ENCODE measurements at regions not wholly inside any gene's neighbourhood (a gene's known extent, or its start where the extent isn't known, plus 50 kb on each side); places are given as distances from the start of the nearest gene placed in this dataset.

GRCh38 chr4:56741595-56741994 is 60.5 kb upstream of the HOPX start:
- no peaks in the 10 kb centered on the region for H3K36me3 ChIP-seq (ENCODE audit: control insufficient read depth, insufficient read depth, low read length, severe bottlenecking)
- peaks cover 3% of the 10 kb centered on the region for H3K9me3 ChIP-seq (ENCODE audit: control insufficient read depth, low read length)
- H3K9ac ChIP-seq (ENCODE audit: low read length): no peak overlapping the region
- peaks cover 15% of the 10 kb centered on the region for H3K27me3 ChIP-seq (replicated peaks; ENCODE audit: control insufficient read depth, insufficient read depth, low read length)
- H3K4me1 ChIP-seq (ENCODE audit: control insufficient read depth, insufficient read depth, low read length): no peaks in the 10 kb centered on the region
- no peak for DNase-seq (ENCODE audit: low read depth)
- no peak overlapping the region for H3K4me3 ChIP-seq (ENCODE audit: low read length)

DNA sequence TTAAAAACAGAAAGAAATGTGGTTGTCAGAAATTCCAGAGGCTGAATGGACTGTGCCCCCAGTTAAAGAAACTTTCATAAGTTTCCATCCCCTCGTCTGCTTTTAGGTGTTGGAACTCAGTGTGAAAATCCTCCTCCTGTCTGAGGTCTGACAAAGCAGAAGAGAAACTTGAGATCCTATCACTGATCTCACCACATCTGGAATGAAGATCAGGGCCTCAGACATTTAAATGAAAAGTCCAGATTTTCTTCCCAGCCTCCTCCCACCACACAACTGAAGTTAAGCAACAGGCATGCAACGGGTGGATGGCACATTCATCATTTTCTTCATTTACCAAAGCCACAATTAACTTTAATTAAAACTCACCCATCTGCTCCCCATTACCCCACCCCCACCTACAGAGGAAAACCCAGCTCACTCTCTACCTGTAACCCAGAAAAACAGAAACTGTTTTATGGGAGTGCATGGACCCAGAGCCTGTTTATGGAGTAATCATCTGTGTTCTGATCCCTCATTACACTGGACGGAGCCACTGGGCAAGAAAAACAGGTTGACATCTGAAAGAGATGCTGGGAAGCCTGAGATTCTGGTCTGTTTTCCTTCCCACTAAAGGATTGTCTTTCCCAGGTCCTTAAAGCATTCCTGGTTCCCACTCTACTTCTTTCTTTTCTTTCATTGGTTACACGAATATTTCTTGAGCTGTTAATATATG is 58.1 kb upstream of the HOPX start:
- Histone ChIP-seq H3K27me3 (replicated peaks; ENCODE audit: control insufficient read depth, insufficient read depth, low read length) (peaks cover 15% of the 10 kb centered on the region), H3K4me1 (ENCODE audit: control insufficient read depth, insufficient read depth, low read length) (no peaks in the 10 kb centered on the region), H3K9ac (ENCODE audit: low read length) (no peak overlapping the region), H3K9me3 (ENCODE audit: control insufficient read depth, low read length) (peaks cover 3% of the 10 kb centered on the region), H3K4me3 (ENCODE audit: low read length) (no peak overlapping the region), H3K36me3 (ENCODE audit: control insufficient read depth, insufficient read depth, low read length, severe bottlenecking) (no peaks in the 10 kb centered on the region)
- DNase-seq (ENCODE audit: low read depth): peak; percentile 65

DNA sequence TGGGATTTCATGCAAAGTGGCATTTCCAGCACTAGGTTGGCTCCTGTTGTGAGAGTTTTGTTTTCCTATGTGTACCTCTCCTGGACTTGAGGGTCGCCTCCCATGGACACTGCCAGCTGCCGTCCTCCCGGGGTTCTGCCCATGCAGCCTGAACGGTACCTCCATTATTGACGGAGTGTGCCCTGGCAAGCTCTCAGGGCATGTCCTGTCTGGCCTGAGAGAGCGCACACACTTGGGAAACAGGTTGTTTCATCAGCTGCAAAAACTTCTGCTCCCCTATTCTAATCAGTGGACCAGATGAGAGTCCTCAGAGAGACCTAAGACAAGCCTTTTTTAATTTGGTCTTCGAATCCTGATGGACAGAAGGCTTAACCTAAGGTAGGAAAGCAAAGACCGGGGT is 56.6 kb upstream of the HOPX start:
- H3K9ac ChIP-seq (ENCODE audit: low read length): no peak overlapping the region
- DNase-seq (ENCODE audit: low read depth): no peak
- no peaks in the 10 kb centered on the region for H3K9me3 ChIP-seq (ENCODE audit: control insufficient read depth, low read length)
- no peaks in the 10 kb centered on the region for H3K36me3 ChIP-seq (ENCODE audit: control insufficient read depth, insufficient read depth, low read length, severe bottlenecking)
- H3K4me3 ChIP-seq (ENCODE audit: low read length): no peak overlapping the region
- H3K4me1 ChIP-seq (ENCODE audit: control insufficient read depth, insufficient read depth, low read length): no peaks in the 10 kb centered on the region
- H3K27me3 ChIP-seq (replicated peaks; ENCODE audit: control insufficient read depth, insufficient read depth, low read length): peaks cover 19% of the 10 kb centered on the region

DNA sequence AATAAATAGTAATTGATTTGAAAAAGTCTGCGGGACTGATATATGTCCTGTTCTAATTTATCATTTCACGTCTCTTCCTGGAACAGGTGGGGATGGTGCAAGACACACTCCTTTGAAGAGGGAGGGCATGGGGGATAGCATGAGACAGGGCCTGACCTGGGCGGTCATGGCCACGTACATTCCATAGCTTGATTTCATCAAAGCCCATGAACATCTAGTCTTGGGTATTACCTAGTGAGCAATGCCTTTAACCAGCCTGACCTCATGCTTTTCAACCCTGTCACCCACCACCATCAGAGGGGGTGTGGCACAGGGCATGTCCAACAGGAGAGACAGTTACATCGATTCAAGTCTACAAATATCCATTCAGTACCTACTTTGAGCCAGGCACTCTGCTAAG is 52.3 kb upstream of the HOPX start:
- peaks cover 20% of the 10 kb centered on the region for H3K27me3 ChIP-seq (replicated peaks; ENCODE audit: control insufficient read depth, insufficient read depth, low read length)
- H3K9ac ChIP-seq (ENCODE audit: low read length): no peak overlapping the region
- no peaks in the 10 kb centered on the region for H3K36me3 ChIP-seq (ENCODE audit: control insufficient read depth, insufficient read depth, low read length, severe bottlenecking)
- H3K9me3 ChIP-seq (ENCODE audit: control insufficient read depth, low read length): no peaks in the 10 kb centered on the region
- no peak for DNase-seq (ENCODE audit: low read depth)
- H3K4me3 ChIP-seq (ENCODE audit: low read length): no peak overlapping the region
- H3K4me1 ChIP-seq (ENCODE audit: control insufficient read depth, insufficient read depth, low read length): peaks cover 3% of the 10 kb centered on the region

- no peak for DNase-seq (ENCODE audit: low read depth)
- no peak overlapping the region for H3K9ac ChIP-seq (ENCODE audit: low read length)
- H3K9me3 ChIP-seq (ENCODE audit: control insufficient read depth, low read length): no peaks in the 10 kb centered on the region
- H3K4me3 ChIP-seq (ENCODE audit: low read length): no peak overlapping the region
- peaks cover 10% of the 10 kb centered on the region for H3K27me3 ChIP-seq (replicated peaks; ENCODE audit: control insufficient read depth, insufficient read depth, low read length)
- no peaks in the 10 kb centered on the region for H3K36me3 ChIP-seq (ENCODE audit: control insufficient read depth, insufficient read depth, low read length, severe bottlenecking)
- H3K4me1 ChIP-seq (ENCODE audit: control insufficient read depth, insufficient read depth, low read length): peaks cover 4% of the 10 kb centered on the region
These were observed 51.2 kb upstream of the HOPX start for GRCh38 chr4:56732301-56732700.

- H3K9me3 ChIP-seq (ENCODE audit: control insufficient read depth, low read length): peaks cover under 1% of the 10 kb centered on the region
- H3K27me3 ChIP-seq (replicated peaks; ENCODE audit: control insufficient read depth, insufficient read depth, low read length): peaks cover 13% of the 10 kb centered on the region
- no peak overlapping the region for H3K4me3 ChIP-seq (ENCODE audit: low read length)
- no peaks in the 10 kb centered on the region for H3K36me3 ChIP-seq (ENCODE audit: control insufficient read depth, insufficient read depth, low read length, severe bottlenecking)
- H3K4me1 ChIP-seq (ENCODE audit: control insufficient read depth, insufficient read depth, low read length): peaks cover 4% of the 10 kb centered on the region
- H3K9ac ChIP-seq (ENCODE audit: low read length): no peak overlapping the region
- no peak for DNase-seq (ENCODE audit: low read depth)
These were observed 50.8 kb upstream of the HOPX start for GRCh38 chr4:56731857-56732256.

Measured in adipocyte (in vitro differentiated cells).